HG03439 (cell line): ENCODE measurements at regions not wholly inside any gene's neighbourhood (a gene's known extent, or its start where the extent isn't known, plus 50 kb on each side); places are given as distances from the start of the nearest gene placed in this dataset.

ENCODE experiments used
- ATAC-seq: cut with Tn5 transposase; IDR thresholded peaks from one replicate; pipeline ENCODE4 v1.9.1; 2021; ENCODE audit warnings: mild to moderate bottlenecking, moderate library complexity; ENCODE audit not compliant: unreplicated experiment

DNA sequence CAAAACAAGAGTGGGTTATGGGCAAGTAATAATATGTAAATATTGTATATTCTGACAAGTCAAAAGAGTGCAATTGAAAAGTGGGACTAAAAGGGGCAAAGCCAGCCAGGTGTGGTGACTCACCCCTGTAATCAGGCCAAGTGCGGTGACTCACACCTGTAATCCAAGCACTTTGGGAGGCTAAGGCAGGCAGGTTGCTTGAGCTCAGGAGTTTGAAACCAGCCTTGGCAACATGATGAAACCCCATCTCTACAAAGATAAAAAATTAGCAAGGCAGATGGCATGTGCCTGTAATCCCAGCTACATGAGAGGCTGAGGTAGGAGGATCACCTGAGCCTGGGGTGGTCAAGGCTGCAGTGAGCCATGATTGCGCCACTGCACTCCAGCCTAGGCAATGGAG lies 304.0 kb downstream of the HHIPL2 start:
- ATAC-seq = no peak

DNA sequence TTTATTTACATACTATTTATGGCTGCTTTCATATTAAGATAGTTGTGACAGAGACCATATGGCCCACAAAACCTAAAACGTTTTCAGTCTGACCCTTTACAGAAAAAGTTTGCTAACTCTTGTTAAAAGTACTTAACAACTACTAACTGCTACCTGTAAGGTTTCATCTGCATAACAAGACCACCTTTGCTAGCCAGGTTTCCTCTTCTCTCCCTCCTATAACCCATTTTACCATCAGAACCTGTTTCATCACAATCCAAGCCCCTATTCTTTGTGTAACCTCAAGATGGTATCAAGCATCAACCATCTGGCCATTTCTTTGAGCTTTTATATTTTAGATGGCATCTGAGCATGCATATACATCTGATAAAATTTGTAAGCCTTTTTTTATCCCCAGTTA lies 305.4 kb downstream of the HHIPL2 start:
- ATAC-seq = no peak

DNA sequence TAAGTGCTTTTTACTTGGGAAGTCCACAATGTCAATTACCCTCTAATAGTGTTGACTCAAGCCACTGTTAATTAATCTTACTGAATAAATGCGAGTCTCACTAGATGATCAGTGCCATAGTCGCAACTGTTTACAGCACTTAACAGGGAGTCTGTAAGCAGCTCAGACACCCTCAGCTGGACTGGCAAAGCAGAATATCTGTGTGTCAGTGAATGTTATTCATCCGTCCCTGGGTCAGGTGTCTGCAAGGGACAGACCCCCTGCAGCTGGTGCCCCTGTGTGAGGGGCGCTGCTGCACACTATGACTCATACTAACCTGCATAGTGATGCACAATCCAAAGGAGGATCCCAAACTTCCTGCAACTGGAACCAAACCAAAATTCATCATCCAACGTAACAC lies 306.5 kb downstream of the HHIPL2 start:
- ATAC-seq = no peak

DNA sequence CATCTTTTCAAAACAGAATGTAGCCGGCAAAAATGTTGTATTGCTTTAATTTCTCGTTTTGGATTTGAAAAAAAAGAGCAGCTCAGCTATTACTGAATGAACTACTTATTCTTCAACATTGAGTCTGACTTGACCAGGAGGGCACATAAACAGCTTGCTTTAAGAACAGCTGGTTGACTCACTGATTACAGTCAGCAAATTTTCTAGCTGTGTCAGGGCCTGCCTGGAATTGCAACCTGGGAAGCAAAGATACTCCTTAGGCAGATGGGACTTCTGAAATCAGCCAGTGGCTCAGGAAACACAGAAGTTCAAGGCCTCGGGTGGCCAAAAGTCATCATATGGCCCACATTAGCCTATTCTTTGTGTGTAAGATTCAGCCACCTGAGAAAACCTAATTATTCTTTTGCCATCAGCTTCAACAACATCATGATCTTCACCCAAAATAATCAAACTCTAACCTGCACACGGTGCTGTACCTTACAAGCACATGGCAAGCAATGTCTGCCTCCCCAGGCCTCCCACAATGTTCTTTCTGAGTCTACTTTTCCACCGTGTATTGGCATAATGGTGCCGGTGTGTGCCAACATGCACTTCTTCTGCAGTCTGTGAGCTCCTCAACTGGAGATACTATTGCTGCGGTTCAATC lies 307.2 kb downstream of the HHIPL2 start:
- no peak for ATAC-seq

DNA sequence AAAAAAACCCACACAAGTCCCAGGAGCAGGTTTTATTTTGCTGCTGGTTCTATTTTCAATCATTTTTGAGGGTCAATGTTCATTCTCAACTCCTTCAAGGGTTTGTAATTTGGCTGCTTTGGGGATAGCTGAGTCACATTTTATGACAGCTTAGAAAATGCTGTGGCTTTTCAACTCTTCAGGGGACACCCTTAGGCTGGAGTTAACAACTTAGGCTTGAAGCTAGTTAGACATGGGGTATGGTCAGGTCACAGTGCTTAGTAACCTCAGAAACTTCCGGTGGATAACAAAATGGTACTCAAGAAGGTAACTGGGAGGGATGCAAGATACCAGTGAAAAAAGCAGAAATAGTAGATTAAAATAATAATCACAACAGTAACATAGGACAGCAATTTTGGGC lies 308.8 kb downstream of the HHIPL2 start:
- no peak for ATAC-seq

DNA sequence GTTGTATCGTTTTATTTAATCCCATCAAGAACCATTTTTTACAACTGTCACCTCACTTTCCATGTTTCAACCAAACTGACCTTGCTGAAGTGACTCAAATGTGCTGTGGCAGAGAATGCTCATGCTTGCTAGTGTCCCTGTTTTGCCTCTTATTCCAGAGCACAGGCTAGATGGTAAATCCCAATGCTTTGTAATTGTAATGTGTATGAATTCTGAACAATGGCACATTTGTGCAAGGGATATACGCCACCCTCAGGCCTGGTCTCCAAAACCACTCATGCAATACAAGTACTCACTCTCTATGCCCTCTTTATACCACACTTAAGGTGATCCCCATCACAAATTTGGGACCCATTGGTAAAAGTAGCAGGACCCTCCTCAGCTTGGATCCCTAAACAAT lies 313.6 kb downstream of the HHIPL2 start:
- no peak for ATAC-seq

DNA sequence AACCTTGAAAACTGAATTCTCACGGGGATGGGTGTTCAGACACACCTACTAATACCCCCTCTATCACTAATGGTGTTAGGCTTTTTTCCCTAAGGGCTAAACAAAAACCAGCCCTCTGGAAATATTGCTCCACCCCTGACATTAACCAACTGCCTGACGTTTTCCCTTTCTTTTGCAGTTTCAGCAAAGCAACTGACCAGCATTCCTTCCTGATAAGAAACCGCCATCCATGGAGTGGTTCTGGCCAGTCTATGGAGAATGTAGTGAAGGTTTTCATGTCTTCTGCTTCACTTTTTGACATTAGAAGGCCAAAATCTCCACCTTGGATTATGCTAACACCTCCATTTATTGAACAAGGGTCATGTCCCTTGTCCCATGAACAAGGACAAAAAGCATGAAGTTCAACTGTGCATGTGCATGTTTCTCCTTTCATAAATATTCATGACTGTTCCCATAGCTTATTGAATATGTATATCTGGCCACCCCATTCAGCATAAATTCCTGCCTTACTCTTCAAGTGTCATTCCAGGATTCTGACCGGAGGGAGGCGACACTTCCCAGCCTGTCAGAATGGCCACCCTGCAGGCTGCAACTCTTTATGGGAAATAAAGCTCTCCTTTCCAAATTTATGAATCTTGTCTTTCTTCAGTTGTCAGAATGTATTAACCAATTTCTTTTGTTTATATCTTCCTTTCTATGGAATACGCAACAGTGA lies 314.3 kb downstream of the HHIPL2 start:
- no peak for ATAC-seq

DNA sequence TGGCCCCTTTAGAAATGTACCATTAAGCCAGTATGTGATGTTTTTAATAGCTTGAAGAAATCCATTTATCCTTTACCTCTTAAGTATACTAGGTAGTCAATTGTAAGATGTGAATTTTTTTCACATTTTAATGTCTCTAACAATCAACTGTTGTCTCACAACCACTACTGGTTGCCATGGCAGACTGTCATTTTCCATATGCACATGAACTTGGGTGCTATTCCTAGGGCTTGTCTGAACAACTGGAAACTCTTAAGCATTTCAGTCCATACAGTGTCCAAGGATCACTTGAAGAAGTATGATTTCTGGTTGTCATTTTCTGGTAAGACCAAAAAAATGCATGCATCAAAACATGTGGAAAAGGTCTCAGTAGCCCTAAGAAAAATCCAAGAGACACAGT lies 315.1 kb downstream of the HHIPL2 start:
- ATAC-seq = no peak

DNA sequence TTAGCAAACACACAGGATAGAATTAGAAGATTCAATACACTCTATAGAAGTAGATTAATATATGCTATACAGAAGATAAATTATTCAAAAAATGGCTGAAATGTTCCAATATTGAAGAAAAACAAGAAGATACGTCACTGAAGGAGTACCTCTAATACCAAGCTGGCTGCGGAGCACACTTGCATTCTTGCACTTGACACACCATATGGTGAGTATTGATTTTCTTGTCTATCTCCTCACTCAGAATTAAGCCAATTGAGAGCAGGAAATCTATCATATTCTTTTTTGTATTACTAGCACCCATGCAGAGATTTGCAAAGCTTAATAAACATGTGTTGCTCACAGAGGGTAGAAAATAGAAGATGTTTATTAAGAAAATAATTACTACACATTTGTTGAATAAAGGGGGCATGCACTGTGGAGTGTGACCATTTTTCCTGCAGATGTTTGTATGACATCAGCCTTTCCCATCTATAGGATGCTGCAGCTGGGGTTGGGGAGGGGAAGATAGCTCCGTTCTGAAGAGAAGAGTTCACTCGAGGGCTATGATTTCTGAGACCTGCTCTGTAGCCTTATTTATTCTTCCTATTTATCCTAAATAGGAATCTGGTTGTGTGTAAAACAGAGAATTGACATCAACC lies 318.1 kb downstream of the HHIPL2 start:
- no peak for ATAC-seq

DNA sequence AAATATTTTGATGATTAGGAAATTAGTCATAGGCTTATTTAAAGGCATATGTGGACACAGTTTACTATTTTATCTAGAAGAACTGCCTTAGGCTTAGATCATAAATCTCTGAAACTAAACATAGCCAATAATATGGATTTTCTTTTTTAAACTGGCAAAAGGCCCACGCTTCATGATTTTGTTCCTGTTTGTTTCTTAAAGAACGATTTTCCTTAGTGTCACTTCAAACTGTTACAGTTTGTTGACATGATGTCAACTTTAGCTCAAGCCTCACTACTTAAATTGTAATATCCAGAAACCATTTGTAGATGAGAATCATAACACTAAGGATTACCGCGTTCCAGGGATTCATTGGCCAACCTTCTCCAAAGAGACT lies 322.6 kb downstream of the HHIPL2 start:
- no peak for ATAC-seq

DNA sequence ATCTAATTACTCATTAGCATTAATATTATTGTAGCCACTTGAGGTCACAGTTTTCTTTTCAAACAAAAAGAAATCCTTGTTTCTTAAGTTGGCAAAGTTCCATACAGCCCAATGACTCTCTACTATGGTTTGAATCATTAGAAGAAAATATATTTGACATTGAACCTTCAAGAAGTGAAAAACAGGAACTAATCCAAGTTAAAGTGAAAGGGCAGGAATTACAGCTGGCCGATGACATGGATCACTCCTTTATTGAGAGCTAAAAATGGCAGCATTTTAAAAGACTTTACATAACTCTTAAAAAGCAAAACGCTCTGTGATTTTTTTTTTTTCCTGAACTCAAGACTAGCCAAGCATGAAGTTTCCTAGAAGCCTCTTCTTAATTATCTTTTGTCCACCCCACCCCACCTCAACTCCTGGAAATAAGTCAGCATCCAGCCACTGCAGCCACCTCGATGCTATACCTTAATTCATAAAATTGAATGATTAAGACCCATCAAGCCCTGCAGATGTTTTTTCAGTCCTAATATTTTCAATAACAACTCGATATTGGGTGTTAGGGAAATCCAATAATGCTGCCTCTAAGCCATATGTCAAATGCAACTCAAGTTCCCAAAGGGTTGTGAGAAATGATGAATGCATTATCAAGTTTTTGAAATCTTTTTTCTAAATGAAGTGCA lies 323.1 kb downstream of the HHIPL2 start:
- no peak for ATAC-seq

DNA sequence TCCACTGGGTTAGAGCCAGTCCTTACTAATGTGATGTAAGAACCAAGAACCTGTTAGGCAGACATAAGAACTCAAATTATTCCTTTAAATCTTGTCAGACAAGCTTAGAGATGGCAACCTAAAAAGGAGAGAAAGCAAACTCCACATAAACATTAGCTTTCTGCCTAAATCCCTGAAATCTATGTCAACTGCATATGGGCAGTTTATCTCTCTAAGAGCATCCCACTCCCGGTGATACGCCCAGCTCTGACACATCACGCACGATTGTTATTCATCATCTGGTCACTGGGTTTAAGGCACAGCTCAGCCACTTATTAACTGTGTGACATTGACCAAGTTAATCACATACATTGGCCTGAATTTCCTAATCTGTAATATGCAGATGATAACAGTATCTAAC lies 323.7 kb downstream of the HHIPL2 start:
- no peak for ATAC-seq

DNA sequence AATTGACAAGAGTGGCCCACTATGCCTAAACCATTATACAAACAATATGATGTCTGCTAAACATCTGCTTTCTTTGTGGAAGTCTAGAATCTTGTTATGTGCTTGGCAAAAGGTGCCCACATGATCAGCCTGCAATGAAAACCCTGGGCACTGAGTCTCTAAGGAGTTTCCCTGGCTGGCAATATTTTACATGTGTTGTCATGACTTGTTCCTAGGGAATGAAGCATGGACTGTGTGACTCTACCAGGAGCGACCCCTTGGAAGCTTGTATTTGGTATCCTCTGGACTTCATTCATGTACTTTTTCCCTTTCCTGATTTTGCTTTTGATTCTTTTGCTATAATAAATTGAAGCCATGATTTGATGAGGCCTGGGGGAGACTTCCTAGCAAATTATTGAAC lies 324.9 kb downstream of the HHIPL2 start:
- ATAC-seq = no peak

DNA sequence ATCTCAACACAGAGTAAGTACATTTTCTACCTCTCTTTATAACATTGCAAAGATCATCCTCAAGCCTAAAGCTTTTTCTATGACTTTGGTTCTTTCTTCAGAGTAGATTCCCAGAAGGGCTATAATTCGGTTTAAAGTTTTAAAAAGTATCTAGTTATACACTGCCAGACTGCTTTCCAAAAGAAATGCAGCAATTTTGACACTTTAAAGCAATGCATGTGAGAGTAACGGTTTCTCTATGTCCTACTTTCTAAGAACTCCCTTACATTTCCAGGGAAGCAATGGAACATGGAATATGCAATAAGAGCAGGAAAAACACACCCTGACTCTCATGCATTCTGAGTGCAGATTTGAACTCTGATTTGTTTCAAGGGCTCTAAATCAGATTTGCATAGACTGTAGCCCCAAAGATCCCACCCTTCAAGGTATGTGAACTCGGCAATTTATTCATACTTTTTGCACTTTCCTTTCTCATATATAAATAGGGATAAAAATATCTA lies 331.6 kb downstream of the HHIPL2 start:
- no peak for ATAC-seq

DNA sequence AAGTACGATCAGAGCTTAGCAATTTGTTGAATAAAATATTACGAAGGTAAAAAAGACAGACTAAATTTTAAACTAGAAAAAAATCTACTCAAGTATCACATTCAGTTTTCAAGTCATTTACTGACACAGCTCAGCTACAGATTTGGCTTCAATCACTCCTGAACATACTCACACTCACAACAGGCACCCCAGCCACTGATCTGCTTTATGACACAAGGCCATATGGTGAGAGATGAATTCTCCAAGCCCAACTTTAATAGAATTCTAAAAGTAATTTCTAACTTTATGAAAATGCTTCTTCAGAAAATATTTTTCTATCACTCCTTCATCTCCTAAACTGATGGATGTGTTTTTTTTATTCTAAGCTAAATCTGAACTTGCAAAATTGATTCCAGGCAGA lies 337.1 kb downstream of the HHIPL2 start:
- ATAC-seq = no peak

DNA sequence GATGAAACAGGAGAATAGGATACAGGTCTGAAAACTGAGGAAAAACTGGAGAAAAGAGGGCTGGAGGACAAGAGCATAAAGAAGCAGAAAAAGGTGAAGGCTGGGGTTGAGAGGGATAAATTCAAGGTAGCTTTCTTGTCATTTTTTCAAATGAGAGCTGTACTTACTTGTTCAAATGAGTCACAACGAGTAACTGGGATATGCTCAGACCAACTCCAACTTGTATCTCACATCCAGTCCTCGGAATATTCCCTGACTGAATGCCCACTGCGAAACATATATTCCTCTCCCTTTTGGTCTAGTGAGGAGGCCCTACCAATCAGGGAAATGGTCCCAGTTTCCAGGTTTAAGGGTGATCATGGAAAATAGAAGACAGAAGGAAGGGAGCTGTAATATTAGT lies 343.4 kb downstream of the HHIPL2 start:
- ATAC-seq = no peak

DNA sequence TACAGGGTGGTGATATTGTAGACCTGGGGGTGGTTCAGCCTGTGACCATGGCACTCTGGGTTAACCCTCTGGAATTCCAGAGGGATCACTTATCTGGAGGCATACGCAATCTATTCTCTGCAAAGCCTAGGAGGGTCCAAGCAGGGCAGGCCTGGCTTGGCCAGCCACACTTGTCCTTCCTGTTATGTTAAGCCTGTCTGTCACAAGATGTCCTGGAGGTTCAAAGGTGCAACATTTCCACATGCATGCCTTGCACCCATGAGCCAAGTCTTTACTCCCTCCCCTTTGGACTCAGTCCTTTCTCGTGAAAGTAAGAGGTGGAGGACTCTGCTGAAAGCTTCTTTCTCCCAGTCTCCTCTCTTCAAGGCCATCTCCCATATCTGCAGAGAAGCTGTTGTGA lies 345.1 kb downstream of the HHIPL2 start:
- ATAC-seq = no peak

DNA sequence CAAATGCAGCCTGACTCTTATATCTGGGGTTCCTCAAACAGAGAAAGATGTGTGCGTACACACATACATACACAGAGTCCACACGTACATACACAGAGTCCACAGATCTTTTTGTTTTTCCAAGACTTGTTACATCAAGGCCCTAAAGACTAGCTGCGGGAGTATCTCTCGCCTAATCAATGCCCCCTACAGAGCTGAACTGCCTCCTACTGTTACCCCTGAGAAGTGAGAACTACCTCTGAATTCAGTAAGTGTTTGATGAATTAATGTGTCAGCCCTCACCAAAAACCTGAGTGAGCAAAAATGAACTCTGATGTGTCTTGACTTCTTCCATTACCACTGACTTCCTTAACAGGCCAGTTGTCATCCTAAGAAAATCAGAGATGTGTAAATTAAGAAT lies 351.2 kb downstream of the HHIPL2 start:
- ATAC-seq = no peak

DNA sequence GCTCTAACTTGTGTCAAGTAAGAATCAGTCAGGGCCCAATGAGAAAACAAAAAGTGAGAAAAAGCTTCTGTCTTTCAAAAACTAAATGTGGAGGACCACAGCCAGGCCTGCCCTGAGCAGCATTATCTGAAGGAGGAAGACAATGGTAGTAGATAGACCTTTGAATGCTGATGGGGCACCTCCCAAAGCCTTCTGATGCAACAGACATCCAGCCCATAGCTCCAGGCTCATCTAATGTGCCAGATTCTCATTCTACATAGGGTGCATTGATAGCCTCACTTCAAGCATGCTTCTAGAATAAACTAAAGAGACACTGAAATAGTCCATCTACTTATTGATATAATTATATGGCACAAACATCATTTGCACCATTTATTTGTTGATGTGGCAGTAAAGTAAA lies 351.6 kb downstream of the HHIPL2 start:
- ATAC-seq = no peak

DNA sequence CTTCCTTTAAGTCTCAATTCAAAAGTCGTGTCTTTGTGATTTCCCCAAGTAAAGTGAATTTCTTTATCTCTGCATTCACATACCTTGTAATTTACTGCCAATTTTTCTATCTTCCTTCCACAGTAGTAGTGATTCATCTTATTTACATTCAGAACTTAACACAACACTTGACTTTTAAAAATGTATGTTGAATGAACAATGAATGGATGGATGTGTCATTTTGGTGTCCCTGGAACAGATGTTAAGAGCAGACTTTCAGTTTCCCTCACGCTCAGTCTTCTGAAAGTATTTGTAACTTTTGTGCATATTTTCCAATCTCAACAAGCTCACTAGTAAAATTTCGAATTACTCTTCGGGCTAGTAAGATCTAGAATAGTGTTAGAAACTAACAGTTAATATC lies 352.0 kb downstream of the HHIPL2 start:
- ATAC-seq = no peak

DNA sequence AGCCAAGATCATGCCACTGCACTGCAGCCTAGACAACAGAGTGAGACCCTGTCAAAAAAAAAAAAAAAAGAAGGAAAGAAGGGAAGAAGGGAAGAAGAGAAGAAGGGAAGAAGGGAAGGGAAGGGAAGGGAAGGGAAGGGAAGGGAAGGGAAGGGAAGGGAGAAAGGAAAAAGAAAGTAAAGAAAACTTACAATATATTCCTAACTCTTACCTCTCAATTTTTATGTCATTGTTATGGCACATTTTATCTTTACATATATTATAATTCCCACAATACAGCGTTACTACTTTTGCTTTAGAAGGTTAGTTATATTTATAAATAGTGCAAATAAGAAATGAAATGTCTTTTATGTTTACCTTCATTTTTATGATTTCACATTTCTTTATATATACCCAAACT lies 358.7 kb downstream of the HHIPL2 start:
- no peak for ATAC-seq
